ENCODE measurements at regions not wholly inside any gene's neighbourhood (a gene's known extent, or its start where the extent isn't known, plus 50 kb on each side); places are given as distances from the start of the nearest gene placed in this dataset.

DNA sequence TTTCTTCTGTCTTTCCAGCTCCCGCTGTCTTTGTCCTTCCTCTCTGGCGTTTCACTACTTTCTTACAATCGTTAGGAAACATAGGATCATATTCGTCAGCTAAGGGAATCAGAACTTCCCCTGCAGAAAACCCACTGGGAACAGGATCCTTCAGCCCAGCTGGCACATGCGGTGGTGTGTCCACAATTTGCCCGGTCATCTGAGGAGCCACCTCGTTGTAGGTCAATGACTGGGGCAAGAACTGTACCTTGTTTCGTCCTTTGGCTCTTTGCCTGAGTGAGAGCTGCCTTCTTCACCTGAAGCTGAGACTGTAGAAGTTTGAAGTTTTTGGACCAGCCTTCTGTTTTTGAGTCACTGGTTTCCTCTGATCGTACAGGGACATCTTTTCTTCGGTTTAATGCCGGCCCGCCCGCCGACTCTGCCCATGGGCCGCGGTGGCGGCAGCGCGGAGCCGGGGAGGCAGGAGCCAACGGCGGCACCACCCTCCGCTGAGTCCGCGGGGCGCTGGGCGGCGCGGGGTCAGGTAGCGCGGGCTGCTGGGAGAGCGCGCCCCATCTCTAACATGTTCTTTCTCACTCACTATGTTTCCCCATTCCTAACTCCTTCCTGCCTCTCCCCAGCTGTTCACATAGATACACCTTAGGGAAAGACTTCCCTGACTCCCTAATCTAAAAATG lies 214.1 kb upstream of the NANOGP8 start:
- TF ChIP-seq RAD21 (IDR thresholded peaks at IDR 0.05; ENCODE audit: low read length): no peak
- TF ChIP-seq, protein P1, sequence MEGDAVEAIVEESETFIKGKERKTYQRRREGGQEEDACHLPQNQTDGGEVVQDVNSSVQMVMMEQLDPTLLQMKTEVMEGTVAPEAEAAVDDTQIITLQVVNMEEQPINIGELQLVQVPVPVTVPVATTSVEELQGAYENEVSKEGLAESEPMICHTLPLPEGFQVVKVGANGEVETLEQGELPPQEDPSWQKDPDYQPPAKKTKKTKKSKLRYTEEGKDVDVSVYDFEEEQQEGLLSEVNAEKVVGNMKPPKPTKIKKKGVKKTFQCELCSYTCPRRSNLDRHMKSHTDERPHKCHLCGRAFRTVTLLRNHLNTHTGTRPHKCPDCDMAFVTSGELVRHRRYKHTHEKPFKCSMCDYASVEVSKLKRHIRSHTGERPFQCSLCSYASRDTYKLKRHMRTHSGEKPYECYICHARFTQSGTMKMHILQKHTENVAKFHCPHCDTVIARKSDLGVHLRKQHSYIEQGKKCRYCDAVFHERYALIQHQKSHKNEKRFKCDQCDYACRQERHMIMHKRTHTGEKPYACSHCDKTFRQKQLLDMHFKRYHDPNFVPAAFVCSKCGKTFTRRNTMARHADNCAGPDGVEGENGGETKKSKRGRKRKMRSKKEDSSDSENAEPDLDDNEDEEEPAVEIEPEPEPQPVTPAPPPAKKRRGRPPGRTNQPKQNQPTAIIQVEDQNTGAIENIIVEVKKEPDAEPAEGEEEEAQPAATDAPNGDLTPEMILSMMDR (conservative IDR thresholded peaks at IDR 0.05; ENCODE audit: low read depth, low read length): no peak
- no peak for TF ChIP-seq FOS (IDR thresholded peaks at IDR 0.05; ENCODE audit: low read depth, low read length)
- TF ChIP-seq SMC3 (IDR thresholded peaks at IDR 0.05; ENCODE audit: low read depth, low read length): no peak
- TF ChIP-seq MAZ (IDR thresholded peaks at IDR 0.05; ENCODE audit: borderline replicate concordance, low read depth, low read length): no peak
- no peak for TF ChIP-seq POLR2A (IDR thresholded peaks at IDR 0.05; ENCODE audit: low read depth, low read length)
- no peak for TF ChIP-seq CEBPB (IDR thresholded peaks at IDR 0.05; ENCODE audit: low read depth, low read length)
- TF ChIP-seq, protein P2, sequence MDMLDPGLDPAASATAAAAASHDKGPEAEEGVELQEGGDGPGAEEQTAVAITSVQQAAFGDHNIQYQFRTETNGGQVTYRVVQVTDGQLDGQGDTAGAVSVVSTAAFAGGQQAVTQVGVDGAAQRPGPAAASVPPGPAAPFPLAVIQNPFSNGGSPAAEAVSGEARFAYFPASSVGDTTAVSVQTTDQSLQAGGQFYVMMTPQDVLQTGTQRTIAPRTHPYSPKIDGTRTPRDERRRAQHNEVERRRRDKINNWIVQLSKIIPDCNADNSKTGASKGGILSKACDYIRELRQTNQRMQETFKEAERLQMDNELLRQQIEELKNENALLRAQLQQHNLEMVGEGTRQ (IDR thresholded peaks at IDR 0.05; ENCODE audit: low read depth, low read length): no peak
- no peak for TF ChIP-seq RFX5 (IDR thresholded peaks at IDR 0.05; ENCODE audit: low read depth, low read length)
- TF ChIP-seq RCOR1 (IDR thresholded peaks at IDR 0.05; ENCODE audit: insufficient replicate concordance, low read length): no peak
- no peak for TF ChIP-seq BHLHE40 (IDR thresholded peaks at IDR 0.05; ENCODE audit: low read depth, low read length)
